Omental fat pad (tissue), 3 donors: ENCODE measurements at regions not wholly inside any gene's neighbourhood (a gene's known extent, or its start where the extent isn't known, plus 50 kb on each side); places are given as distances from the start of the nearest gene placed in this dataset.

ENCODE experiments used
- ATAC-seq: fragments of 150-250 bp; one replicate; pipeline ENCODE4 v1.9.1; 2016; ENCODE audit warnings: mild to moderate bottlenecking, moderate library complexity; ENCODE audit not compliant: low FRiP score
- DNase-seq: peaks from one replicate; pipeline ENCODE4 v3.0.0-alpha.2; 2019; ENCODE audit warnings: low spot score
- TF ChIP-seq, protein P1 (sequence below), 3 donors: fragments of 450-650 bp; IDR thresholded peaks; one replicate each; pipeline ENCODE4 v1.5.1; 2016 to 2017; ENCODE audit warnings: antibody characterized with exemption in 3 of 3, mild to moderate bottlenecking in 3 of 3, moderate library complexity in 2 of 3

DNA sequence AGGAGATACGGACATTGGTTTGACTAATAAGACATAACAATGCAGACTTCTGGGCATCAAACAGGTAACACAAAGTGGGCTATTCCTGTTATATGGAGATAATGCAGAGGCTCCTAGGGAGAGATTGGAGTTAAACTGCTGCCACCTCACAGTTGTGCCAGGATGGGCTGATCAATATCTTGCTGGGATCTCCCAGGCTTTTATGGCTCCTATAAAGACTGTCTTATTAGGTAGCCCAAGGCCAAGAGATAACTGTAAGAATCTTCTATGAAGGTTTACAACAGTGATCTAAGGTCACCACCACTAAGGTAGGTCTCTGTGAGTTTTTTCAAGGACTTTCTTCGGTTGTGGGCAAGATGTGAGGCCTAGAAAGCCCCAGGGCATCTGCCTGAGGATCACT, 345.8 kb downstream of the KLF5 start:
- TF ChIP-seq, protein P1, sequence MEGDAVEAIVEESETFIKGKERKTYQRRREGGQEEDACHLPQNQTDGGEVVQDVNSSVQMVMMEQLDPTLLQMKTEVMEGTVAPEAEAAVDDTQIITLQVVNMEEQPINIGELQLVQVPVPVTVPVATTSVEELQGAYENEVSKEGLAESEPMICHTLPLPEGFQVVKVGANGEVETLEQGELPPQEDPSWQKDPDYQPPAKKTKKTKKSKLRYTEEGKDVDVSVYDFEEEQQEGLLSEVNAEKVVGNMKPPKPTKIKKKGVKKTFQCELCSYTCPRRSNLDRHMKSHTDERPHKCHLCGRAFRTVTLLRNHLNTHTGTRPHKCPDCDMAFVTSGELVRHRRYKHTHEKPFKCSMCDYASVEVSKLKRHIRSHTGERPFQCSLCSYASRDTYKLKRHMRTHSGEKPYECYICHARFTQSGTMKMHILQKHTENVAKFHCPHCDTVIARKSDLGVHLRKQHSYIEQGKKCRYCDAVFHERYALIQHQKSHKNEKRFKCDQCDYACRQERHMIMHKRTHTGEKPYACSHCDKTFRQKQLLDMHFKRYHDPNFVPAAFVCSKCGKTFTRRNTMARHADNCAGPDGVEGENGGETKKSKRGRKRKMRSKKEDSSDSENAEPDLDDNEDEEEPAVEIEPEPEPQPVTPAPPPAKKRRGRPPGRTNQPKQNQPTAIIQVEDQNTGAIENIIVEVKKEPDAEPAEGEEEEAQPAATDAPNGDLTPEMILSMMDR (IDR thresholded peaks at IDR 0.05): no peak
- ATAC-seq (no peak), DNase-seq (no peak)

DNA sequence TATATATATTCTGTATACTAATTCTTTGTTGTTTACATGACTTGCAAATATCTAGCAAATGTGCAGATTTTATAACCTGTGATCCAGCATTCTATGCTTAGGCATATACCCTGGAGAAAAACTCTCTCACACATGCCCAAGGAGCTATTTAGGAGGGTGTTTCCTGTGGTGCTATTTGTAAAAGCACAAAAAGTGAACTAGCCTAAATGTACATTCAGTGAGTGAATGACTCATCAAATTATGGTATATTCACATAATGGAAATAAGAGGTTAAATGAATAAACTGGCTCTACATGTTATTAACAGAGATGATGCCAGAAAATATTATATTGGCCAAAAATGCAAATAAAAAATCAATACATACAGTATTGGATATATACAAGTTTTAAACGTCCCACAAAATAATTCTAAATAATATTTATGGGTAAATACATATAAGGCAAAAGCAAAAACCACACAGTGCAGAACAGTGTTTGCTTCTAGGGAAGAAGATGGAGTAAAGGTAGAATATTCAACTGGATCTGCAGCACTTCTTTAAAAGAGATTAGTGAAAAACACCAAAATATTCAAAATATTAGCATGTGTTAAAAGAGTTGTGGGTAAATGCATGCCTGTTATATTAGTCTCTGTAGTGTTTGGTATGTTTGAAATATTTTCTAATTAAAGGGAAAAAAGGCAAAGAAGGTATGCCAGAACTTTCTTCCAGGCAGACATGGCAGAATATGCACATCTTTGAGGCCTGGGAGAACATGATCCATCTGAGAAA, 344.7 kb downstream of the KLF5 start:
- no peak for DNase-seq
- TF ChIP-seq, protein P1 (IDR thresholded peaks at IDR 0.05): no peak
- no peak for ATAC-seq

DNA sequence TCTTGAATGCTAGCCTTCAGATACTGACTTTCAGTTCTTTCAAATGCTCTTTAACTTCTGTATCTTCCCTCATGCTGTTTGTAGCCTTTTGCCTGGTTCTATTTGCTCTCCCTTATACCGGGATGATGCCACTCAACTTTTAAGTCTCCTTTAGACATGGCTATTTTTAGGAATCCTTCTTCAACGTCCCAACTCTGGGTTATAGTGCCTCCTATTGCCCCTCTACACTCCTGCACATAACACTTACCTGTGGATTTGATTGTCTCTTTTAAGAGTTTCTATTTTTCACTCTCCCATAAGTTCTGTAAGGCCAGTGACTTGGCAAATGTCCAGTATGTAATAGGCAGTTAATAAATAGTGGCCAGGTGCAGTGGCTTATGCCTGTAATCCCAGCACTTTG, 343.0 kb downstream of the KLF5 start:
- no peak for ATAC-seq
- no peak for DNase-seq
- TF ChIP-seq, protein P1 (IDR thresholded peaks at IDR 0.05): no peak

DNA sequence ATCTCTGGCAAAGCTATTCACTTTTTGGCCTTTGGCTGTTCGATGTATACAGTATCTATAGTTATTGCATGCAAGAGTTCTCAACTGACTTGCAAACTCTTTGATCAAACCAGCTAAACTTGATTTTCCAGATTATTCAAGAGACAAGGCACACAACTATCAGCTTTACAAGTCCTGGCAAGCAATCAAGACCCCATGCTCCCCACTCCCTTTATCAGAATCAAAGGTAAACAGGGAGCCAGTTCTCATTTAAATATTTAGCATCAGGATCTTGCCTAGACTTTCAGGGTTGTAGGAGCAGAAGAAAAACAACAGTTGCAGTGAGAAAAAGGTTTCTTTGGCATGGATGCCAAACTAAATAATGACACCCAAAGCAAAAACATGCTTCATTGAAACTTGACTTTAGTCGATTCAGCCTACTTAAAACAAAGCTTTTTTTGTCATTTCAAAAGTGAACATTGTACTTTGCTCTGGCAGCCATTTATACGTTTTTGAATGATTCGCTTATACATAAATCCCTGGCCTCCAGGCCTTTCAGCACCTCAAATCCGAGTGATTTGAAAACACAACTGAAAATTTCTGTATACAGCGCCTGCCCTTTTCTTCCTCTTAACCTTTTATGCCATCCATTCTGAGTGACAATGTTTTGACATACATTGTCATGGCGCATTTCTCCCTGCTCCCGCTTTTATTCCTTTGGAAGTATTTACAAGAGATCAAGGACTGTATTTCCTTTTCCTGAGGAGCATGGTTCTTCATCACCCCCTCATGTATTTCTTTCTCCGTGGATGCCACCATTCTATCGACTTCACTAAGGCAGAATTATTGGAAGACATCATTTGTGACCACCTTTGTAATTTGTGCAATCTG, 340.8 kb downstream of the KLF5 start:
- TF ChIP-seq, protein P1 (IDR thresholded peaks at IDR 0.05): no peak
- DNase-seq (no peak), ATAC-seq (no peak)

DNA sequence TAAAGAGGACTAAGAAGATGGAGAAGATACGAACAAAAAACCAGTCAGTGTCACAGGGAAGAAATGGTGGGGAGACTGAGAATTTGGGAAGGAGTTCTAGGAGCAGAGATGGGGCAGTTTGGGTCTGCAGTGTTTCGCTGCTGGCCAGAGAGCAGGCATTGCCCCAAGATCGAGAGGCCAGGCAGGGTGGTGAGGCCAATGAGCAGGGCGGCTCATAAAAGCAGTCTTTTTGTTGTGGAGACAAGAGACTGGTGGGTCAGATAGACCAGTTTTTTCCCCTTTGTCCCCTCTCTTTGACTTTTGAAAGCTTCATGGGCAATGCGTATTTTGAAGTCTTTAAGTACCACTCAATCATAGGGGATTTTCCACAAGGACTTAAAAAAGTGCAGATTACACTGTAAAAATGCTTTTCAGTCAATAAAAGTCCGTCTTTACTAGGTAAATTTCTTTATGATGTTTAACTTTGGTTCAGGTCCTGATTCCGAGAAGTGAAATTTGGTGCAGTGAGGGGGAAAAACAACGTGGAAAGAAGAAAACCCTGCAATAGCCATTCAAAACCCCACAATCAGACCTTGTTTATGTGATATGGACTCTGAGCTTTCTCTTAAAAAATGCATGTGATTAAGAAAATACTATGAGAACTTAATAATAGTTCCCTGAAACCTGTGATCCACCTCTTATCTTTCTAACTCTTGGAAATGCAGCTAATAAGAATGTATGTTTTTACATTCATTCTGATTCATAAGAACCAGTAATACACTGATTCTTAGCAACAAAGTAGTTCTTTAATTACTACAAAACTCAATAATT, 338.9 kb downstream of the KLF5 start:
- DNase-seq (no peak), ATAC-seq (no peak)
- TF ChIP-seq, protein P1 (IDR thresholded peaks at IDR 0.05): no peak

DNA sequence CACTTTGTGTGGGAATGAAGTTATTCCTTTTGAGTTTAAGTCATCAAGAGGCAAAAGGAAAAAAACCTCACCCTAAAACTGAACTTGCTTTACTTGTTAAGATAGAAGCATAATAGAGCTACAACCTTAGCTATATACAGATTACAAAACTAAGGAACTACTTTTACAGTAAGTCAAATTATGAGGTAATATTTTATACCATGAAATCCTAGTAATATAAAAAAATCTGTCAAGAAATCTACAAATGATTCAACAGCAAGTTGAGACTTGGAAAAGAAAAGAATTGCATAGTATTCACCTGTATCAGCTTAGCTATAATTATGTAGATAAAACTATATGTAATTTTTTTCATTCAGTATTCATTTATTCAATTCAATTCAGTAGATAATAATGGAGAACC, 335.3 kb downstream of the KLF5 start:
- no peak for DNase-seq
- TF ChIP-seq, protein P1 (IDR thresholded peaks at IDR 0.05): no peak
- ATAC-seq: no peak
